Right lobe of liver (tissue), 4 donors: ENCODE measurements at regions not wholly inside any gene's neighbourhood (a gene's known extent, or its start where the extent isn't known, plus 50 kb on each side); places are given as distances from the start of the nearest gene placed in this dataset.

Experiments used
- CTCF ChIP-seq, 4 donors: fragments of 200-600 bp in 3 of 4; fragments of 450-650 bp in 1 of 4; IDR thresholded peaks; one replicate each; pipeline versions ENCODE4 v1.5.1 to v1.8.0; 2016 to 2022; ENCODE audit warnings: antibody characterized with exemption in 4 of 4, mild to moderate bottlenecking in 2 of 4
- POLR2A ChIP-seq: fragments of 450-650 bp; IDR thresholded peaks from one replicate; pipeline ENCODE4 v1.6.1; 2017; ENCODE audit warnings: antibody characterized with exemption, mild to moderate bottlenecking
- donor health status: DM: no; HTN: no; CAD: no.
- donor health status: DM: no; HTN: no; CAD: no.
- donor health status: DM: no; HTN: yes; CAD: no.

- TF ChIP-seq CTCF (IDR thresholded peaks at IDR 0.05) (no peak), POLR2A (no peak)
These were observed 86.4 kb upstream of the WNT11 start for GRCh38 chr11:76292583-76293188.
